Ishikawa (cell line): ENCODE measurements at regions not wholly inside any gene's neighbourhood (a gene's known extent, or its start where the extent isn't known, plus 50 kb on each side); places are given as distances from the start of the nearest gene placed in this dataset.

ENCODE experiments used
- REST ChIP-seq: IDR thresholded peaks from 2 replicates; pipeline ENCODE4 v1.6.1; 2012; ENCODE audit warnings: low read depth, mild to moderate bottlenecking
- USF1 ChIP-seq: IDR thresholded peaks from 2 replicates; pipeline ENCODE4 v1.6.1; 2012
- YY1 ChIP-seq: IDR thresholded peaks from 2 replicates; pipeline ENCODE4 v1.6.1; 2012; ENCODE audit warnings: low read depth

- TF ChIP-seq REST (no peak), USF1 (no peak), YY1 (no peak)
Observed at GRCh38 chr18:44036501-44036900, 644.2 kb upstream of the SETBP1 start.
